ENCODE measurements at regions not wholly inside any gene's neighbourhood (a gene's known extent, or its start where the extent isn't known, plus 50 kb on each side); places are given as distances from the start of the nearest gene placed in this dataset.

DNA sequence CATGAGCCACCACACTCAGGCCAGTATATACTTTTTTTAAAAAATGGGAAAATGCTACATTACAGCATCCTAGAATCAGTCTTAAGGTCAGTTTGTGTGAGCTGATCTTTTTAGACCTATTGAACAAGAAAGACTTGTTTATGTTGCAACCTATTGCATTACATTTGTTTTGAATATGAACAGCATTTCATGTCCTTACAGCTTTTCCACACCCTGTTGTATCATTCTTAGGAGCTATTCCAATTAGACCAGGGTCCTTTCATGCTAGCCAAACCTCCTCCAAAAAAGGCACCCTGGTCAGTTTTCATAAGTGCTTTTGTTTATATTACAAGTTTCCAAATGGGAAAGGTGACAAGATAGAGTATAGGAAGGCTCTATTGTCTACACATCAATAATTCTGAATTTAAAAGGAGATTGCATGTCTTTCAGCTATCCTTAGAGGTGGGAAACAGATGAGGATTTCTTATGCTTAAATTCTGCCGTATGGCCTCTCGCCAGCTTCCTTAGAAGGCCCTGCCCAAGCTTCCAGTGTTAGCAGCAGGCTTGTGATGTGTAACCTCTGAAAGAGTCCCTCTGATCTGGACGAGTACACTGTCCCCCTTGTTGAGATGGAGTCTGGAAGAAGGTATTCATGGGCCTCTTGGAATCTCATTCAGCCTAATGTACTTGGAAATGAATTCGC is 171.9 kb downstream of the OTUD1 start:
- TF ChIP-seq, protein P1, sequence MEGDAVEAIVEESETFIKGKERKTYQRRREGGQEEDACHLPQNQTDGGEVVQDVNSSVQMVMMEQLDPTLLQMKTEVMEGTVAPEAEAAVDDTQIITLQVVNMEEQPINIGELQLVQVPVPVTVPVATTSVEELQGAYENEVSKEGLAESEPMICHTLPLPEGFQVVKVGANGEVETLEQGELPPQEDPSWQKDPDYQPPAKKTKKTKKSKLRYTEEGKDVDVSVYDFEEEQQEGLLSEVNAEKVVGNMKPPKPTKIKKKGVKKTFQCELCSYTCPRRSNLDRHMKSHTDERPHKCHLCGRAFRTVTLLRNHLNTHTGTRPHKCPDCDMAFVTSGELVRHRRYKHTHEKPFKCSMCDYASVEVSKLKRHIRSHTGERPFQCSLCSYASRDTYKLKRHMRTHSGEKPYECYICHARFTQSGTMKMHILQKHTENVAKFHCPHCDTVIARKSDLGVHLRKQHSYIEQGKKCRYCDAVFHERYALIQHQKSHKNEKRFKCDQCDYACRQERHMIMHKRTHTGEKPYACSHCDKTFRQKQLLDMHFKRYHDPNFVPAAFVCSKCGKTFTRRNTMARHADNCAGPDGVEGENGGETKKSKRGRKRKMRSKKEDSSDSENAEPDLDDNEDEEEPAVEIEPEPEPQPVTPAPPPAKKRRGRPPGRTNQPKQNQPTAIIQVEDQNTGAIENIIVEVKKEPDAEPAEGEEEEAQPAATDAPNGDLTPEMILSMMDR (IDR thresholded peaks at IDR 0.05; ENCODE audit: insufficient read depth, low read depth, low read length) = no peak
- no peak for TF ChIP-seq EZH2 (IDR thresholded peaks at IDR 0.05; ENCODE audit: insufficient read depth, low read length)

All from astrocyte (in vitro differentiated cells and primary cell).